Karpas-422 (cell line): ENCODE measurements at regions not wholly inside any gene's neighbourhood (a gene's known extent, or its start where the extent isn't known, plus 50 kb on each side); places are given as distances from the start of the nearest gene placed in this dataset.
A peak's percentile ranks its signal among the peaks of the same experiment; 100 is the strongest.

Source experiments
- DNase-seq: peaks from one replicate; pipeline ENCODE4 v3.0.0-alpha.2; 2015
- H2AFZ ChIP-seq: fragments of 200-600 bp; sonication (generic); 2 replicates; pipeline ENCODE4 v1.6.1; 2014; ENCODE audit warnings: antibody characterized with exemption, low read length, mixed read lengths
- H3K27ac ChIP-seq: fragments of 200-600 bp; sonication (generic); 2 replicates; pipeline ENCODE4 v1.5.1; 2014; ENCODE audit warnings: mild to moderate bottlenecking, low read length, moderate library complexity
- H3K27me3 ChIP-seq: fragments of 200-600 bp; sonication (generic); 2 replicates; pipeline ENCODE4 v1.6.1; 2014; ENCODE audit warnings: low read length, mixed read lengths
- H3K36me3 ChIP-seq: fragments of 200-600 bp; sonication (generic); 2 replicates; pipeline ENCODE4 v1.6.1; 2014; ENCODE audit warnings: low read length, mixed read lengths; ENCODE audit not compliant: insufficient read depth
- H3K4me1 ChIP-seq: fragments of 200-600 bp; sonication (generic); 2 replicates; pipeline ENCODE4 v1.6.1; 2014; ENCODE audit warnings: mild to moderate bottlenecking, low read length, mixed read lengths
- H3K4me2 ChIP-seq: fragments of 200-600 bp; sonication (generic); 2 replicates; pipeline ENCODE4 v1.6.1; 2014; ENCODE audit warnings: low read length, low read depth, mild to moderate bottlenecking; ENCODE audit not compliant: poor library complexity, severe bottlenecking
- H3K4me3 ChIP-seq: fragments of 200-600 bp; sonication (generic); 2 replicates; pipeline ENCODE4 v1.5.1; 2014; ENCODE audit warnings: mild to moderate bottlenecking, antibody characterized with exemption, low read length, mixed read lengths
- H3K79me2 ChIP-seq: fragments of 200-600 bp; sonication (generic); 2 replicates; pipeline ENCODE4 v1.6.1; 2014; ENCODE audit warnings: mild to moderate bottlenecking, low read length, mixed read lengths
- H3K9ac ChIP-seq: fragments of 200-600 bp; sonication (generic); 2 replicates; pipeline ENCODE4 v1.6.0; 2014; ENCODE audit warnings: low read length
- H3K9me2 ChIP-seq: fragments of 200-600 bp; sonication (generic), shearing (Covaris generic); replicated peaks from 2 replicates; pipeline ENCODE4 v1.6.0; 2014; ENCODE audit warnings: mild to moderate bottlenecking, low read length, moderate library complexity; ENCODE audit not compliant: insufficient read depth
- H3K9me3 ChIP-seq: fragments of 300-700, 200-600 bp; sonication (generic); 2 replicates; pipeline ENCODE4 v1.6.1; 2014; ENCODE audit warnings: low read length, mixed read lengths
- H4K20me1 ChIP-seq: fragments of 200-600 bp; sonication (generic); 2 replicates; pipeline ENCODE4 v1.6.1; 2014; ENCODE audit warnings: mild to moderate bottlenecking, antibody characterized with exemption, low read length, low read depth; ENCODE audit not compliant: insufficient read depth

DNA sequence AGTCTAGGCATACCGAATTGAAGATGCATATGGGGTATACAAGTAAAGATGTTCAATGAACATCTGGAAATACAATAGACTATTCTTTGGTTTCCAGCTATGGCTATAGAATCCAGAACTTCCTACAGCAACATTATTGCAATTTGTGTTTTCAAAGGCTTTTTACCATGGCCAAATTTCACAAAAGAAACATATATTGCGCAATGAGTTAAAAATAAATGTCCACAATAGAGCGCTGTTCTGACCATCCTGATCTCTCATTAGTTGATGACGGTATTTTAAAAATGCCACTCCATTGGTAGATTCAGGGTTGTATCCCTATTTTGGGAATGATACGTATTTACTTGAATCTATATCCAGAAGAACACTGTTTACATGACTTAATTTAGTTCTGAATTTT lies 139.2 kb downstream of the LINC00632 start:
- Histone ChIP-seq H3K4me3 (no peak overlapping the region), H3K9me2 (no peaks in the 10 kb centered on the region), H4K20me1 (no peaks in the 10 kb centered on the region), H2AFZ (no peak overlapping the region), H3K79me2 (no peaks in the 10 kb centered on the region), H3K9ac (no peak overlapping the region), H3K27ac (no peak overlapping the region), H3K4me2 (no peak overlapping the region), H3K9me3 (peaks cover 21% of the 10 kb centered on the region), H3K4me1 (no peaks in the 10 kb centered on the region), H3K36me3 (no peaks in the 10 kb centered on the region), H3K27me3 (no peaks in the 10 kb centered on the region)
- DNase-seq = no peak

DNA sequence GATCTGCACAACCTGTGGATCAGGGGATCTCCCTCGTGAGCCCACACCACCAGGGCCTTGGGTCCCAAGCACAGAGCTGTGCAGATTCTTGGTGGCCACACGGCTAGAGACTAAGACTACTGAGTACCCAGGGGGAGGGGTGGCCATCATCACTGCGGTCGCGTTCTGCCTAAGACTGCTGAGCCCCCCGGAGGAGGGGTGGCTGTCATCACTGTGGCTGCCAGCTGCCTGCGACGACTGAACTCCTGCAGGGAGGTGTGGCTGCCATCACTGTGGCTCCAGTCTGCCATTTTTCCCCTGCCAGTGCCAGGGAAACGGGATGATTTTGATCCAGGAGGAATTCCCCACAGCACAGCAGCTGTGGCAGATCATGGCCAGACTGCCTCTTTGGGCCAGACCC lies 141.7 kb upstream of the SPANXB1 start:
- Histone ChIP-seq H3K9me3 (peaks cover 18% of the 10 kb centered on the region), H4K20me1 (no peaks in the 10 kb centered on the region), H3K4me2 (no peak overlapping the region), H3K9ac (no peak overlapping the region), H3K4me3 (no peak overlapping the region), H3K36me3 (no peaks in the 10 kb centered on the region), H3K9me2 (no peaks in the 10 kb centered on the region), H3K27ac (no peak overlapping the region), H2AFZ (no peak overlapping the region), H3K27me3 (no peaks in the 10 kb centered on the region), H3K79me2 (no peaks in the 10 kb centered on the region), H3K4me1 (no peaks in the 10 kb centered on the region)
- DNase-seq = no peak

DNA sequence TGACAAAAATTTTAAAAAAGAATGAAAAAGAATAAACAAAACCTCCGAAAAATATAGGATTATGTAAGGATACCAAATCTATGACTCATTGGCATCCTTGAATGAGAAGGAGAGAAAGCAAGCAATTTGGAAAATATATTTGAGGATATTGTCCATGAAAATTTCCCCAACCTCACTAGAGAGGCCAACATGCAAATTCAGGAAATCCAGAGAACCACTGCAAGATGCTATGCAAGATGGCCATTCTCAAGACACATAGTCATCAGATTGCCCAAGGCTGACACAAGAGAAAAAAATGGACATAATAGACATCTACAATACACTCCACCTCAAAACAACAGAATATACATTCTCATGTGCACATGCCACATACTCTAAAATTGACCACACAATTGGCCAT lies 135.9 kb upstream of the SPANXB1 start:
- DNase-seq = no peak
- Histone ChIP-seq H3K27me3 (no peaks in the 10 kb centered on the region), H3K36me3 (no peaks in the 10 kb centered on the region), H3K4me1 (no peaks in the 10 kb centered on the region), H3K27ac (no peak overlapping the region), H3K4me2 (no peak overlapping the region), H4K20me1 (no peaks in the 10 kb centered on the region), H3K9me2 (no peaks in the 10 kb centered on the region), H3K79me2 (no peaks in the 10 kb centered on the region), H2AFZ (no peak overlapping the region), H3K4me3 (no peak overlapping the region), H3K9ac (no peak overlapping the region), H3K9me3 (peaks cover 21% of the 10 kb centered on the region)

DNA sequence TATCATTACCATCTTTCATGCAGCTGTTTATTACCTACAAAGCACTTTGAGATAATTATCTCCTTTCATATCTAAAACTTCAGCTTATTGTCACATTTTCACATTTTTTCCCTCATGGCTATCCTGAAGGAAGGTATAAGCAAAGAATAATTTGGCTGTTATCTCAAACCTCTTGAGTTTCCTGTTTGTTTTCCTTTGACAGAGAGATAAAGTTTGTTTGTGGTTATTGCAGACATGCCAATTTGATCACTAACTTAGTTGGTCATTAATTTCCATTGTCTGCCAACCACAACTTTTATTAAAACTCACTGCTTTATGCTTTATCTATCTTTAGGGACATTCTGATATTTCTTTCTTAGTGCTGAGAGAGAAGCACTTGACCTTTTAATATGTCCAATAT lies 89.8 kb upstream of the SPANXB1 start:
- H3K4me1 ChIP-seq = no peaks in the 10 kb centered on the region
- H3K9me3 ChIP-seq = no peaks in the 10 kb centered on the region
- no peak overlapping the region for H3K27ac ChIP-seq
- no peaks in the 10 kb centered on the region for H3K9me2 ChIP-seq
- H3K4me3 ChIP-seq = no peak overlapping the region
- H3K36me3 ChIP-seq = no peaks in the 10 kb centered on the region
- H3K27me3 ChIP-seq = no peaks in the 10 kb centered on the region
- no peaks in the 10 kb centered on the region for H3K79me2 ChIP-seq
- no peak for DNase-seq
- H2AFZ ChIP-seq = no peak overlapping the region
- H3K4me2 ChIP-seq = no peak overlapping the region
- no peaks in the 10 kb centered on the region for H4K20me1 ChIP-seq
- no peak overlapping the region for H3K9ac ChIP-seq

DNA sequence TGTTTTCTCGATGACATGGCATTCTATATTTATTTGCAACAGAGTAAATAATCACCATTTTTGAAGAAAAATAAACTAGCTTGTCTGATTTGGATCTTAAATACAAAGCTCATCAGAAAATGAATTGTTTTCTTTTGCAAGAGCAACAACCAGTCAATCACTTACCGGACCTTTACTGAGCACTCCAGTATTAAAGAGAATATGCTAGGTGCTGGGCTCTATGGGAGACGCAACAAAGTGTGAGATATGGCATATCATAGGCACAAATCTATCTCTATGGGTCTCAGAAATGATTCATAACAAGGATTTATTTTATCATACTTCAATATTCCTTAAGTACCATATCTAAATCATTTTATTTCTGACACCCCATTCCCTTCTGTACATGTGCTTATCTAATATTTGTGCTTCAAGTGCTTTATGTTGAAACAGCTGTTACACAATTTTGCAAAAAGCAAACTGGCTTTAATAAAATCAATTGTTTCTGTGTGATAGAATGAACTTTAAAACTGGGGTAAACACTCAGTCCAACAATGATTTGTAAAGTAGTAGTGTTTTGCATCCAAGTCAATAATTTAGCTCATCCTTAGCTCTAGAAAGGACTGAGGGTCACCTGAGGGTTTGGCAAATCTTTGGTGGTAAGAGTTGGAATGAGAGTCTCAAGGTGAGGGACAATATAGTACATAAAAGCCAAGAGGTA lies 88.4 kb upstream of the SPANXB1 start:
- H3K4me2 ChIP-seq = no peak overlapping the region
- no peaks in the 10 kb centered on the region for H3K79me2 ChIP-seq
- H3K36me3 ChIP-seq = no peaks in the 10 kb centered on the region
- no peaks in the 10 kb centered on the region for H4K20me1 ChIP-seq
- H3K27me3 ChIP-seq = no peaks in the 10 kb centered on the region
- DNase-seq = no peak
- H3K4me3 ChIP-seq = no peak overlapping the region
- H2AFZ ChIP-seq = no peak overlapping the region
- no peaks in the 10 kb centered on the region for H3K4me1 ChIP-seq
- H3K9me2 ChIP-seq = no peaks in the 10 kb centered on the region
- H3K9ac ChIP-seq = no peak overlapping the region
- no peaks in the 10 kb centered on the region for H3K9me3 ChIP-seq
- H3K27ac ChIP-seq = no peak overlapping the region

DNA sequence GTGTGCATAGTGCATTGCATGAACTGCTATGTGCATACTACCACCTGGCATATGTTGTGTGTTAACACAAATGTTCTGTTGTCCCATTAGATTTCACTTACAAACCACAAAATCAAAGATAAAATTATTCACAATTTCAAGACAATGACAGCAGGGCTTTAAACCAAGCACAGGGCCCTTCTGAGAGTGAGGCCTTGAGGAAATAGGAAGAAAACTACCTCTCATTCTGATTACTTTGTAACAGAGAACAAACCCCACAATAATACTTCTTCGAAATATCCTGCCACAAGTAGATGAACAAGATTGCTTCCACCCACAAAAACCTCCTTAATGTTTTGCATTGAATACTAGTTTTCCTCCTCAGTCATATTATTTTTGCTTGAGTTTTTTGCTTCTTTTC lies 85.5 kb upstream of the SPANXB1 start:
- Histone ChIP-seq H3K4me3 (no peak overlapping the region), H3K4me1 (no peaks in the 10 kb centered on the region), H3K9ac (no peak overlapping the region), H2AFZ (no peak overlapping the region), H3K27me3 (no peaks in the 10 kb centered on the region), H3K4me2 (no peak overlapping the region), H3K36me3 (no peaks in the 10 kb centered on the region), H3K27ac (no peak overlapping the region), H4K20me1 (no peaks in the 10 kb centered on the region), H3K79me2 (no peaks in the 10 kb centered on the region), H3K9me2 (no peaks in the 10 kb centered on the region), H3K9me3 (peaks cover 7% of the 10 kb centered on the region; the same call in 1 of the 2 replicates)
- no peak for DNase-seq

DNA sequence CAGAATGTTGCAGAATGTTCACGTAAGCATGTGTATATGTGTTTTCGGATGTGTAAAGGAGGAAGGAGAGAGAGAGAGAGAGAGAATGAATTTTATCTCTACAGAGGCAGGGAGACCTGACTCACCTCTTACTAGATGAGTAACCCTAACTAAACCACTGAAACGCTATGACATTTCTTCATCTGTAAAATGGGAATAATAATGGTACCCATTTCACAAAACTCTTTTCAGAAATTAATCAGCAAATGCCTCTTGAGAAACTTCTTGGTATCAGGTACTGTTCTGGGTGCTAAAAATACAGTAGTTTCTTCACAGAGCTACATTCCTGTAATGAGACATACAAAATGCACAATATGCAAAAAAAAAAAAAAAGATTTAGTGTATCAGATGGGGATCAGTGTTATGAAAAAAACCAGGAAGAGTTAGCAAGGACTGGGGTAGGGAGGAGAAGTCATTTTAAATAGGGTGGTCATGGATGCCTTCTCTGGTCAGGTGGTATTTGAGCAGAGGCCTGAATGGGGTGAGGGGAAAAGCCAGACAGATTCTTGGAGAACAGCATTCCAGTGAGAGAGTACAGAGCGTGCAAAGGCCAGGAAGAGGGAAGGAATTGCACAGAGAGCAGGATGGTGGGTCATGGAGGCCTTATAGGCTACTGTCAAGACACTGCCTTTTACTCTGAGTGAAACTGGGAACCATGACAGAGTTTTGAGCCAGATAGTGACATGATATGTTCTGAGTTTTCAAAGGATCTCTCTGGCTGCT lies 84.9 kb upstream of the SPANXB1 start:
- Histone ChIP-seq H3K9me2 (no peaks in the 10 kb centered on the region), H3K9me3 (peaks cover 7% of the 10 kb centered on the region; the same call in 1 of the 2 replicates), H3K36me3 (no peaks in the 10 kb centered on the region), H3K4me1 (no peaks in the 10 kb centered on the region), H3K4me2 (no peak overlapping the region), H3K27me3 (no peaks in the 10 kb centered on the region), H3K9ac (no peak overlapping the region), H3K27ac (no peak overlapping the region), H2AFZ (no peak overlapping the region), H4K20me1 (no peaks in the 10 kb centered on the region), H3K79me2 (no peaks in the 10 kb centered on the region), H3K4me3 (no peak overlapping the region)
- DNase-seq = no peak

DNA sequence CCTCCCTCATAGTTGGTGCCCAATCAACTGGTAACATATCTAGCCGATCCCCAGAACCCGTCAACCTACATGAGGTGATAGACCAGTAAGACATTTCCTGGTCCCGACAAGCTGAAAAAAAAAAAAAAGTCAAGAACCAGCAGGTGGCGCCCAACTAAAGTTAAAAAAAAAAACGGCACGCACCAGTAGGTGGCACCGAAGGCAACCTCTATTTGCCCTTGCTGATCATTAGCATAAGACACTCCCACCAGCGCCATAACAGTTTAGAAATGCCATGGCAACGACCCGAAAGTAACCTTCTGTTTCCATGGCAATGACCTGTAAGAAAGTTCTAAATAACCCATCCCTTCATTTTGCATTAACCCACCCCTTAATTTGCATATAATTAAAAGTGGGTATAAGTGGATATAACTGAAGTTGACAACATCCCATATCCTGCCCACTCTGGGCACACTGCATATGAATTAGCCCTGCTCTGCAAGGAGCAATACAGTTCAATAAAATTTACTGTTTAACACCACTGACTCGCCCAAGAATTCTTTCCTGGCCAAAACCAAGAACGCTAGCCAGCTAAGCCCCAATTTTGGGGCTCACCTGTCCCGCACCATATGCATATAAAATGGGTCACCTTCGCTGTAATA lies 83.9 kb upstream of the SPANXB1 start:
- no peaks in the 10 kb centered on the region for H3K79me2 ChIP-seq
- no peak overlapping the region for H2AFZ ChIP-seq
- no peak overlapping the region for H3K9ac ChIP-seq
- H3K4me3 ChIP-seq = no peak overlapping the region
- no peaks in the 10 kb centered on the region for H3K36me3 ChIP-seq
- H3K9me3 ChIP-seq = peaks cover 7% of the 10 kb centered on the region; the same call in 1 of the 2 replicates
- H3K27ac ChIP-seq = no peak overlapping the region
- H3K4me1 ChIP-seq = no peaks in the 10 kb centered on the region
- H3K9me2 ChIP-seq = no peaks in the 10 kb centered on the region
- H3K4me2 ChIP-seq = no peak overlapping the region
- H4K20me1 ChIP-seq = no peaks in the 10 kb centered on the region
- DNase-seq = peak; percentile 92
- H3K27me3 ChIP-seq = no peaks in the 10 kb centered on the region
